ENCODE measurements at regions not wholly inside any gene's neighbourhood (a gene's known extent, or its start where the extent isn't known, plus 50 kb on each side); places are given as distances from the start of the nearest gene placed in this dataset.

GRCh38 chr21:28639737-28640136 lies 352.9 kb downstream of the LTN1 start:
- TF ChIP-seq EZH2phosphoT487 (IDR thresholded peaks at IDR 0.05; ENCODE audit: low read depth, severe bottlenecking, unreplicated experiment) (no peak), EZH2 (IDR thresholded peaks at IDR 0.05; ENCODE audit: borderline replicate concordance) (no peak), CTCF (IDR thresholded peaks at IDR 0.05; ENCODE audit: poor library complexity) (no peak)
